HepG2 (cell line): ENCODE measurements at regions not wholly inside any gene's neighbourhood (a gene's known extent, or its start where the extent isn't known, plus 50 kb on each side); places are given as distances from the start of the nearest gene placed in this dataset.

Experiments
- ATAC-seq: fragments of 200-7000 bp; cut with Tn5 transposase; 3 replicates; pipeline ENCODE4 v1.9.1; 2020; ENCODE audit warnings: mild to moderate bottlenecking, moderate library complexity
- BruUV-seq: library from RNA; stranded (reverse); fragments of 400-500 nt; replicated peaks from 2 replicates; lab custom pipeline; 2021; lab: Mats Ljungman, UMichigan
- CTCF ChIA-PET: fragments of 300-600 bp; formaldehyde crosslinking; extraction: SDS; loops from one replicate; lab custom pipeline; 2021; ENCODE audit warnings: low total read pairs, inconsistent platforms, low intra/inter-chr PET ratio; lab: Yijun Ruan, JAX
- POLR2A ChIA-PET: fragments of 350-600 bp; sonication (Branson Sonifier 250); formaldehyde crosslinking; loops from one replicate; lab custom pipeline; 2020; ENCODE audit warnings: antibody characterized with exemption, inconsistent platforms; lab: Yijun Ruan, JAX
- DNase-seq: peaks from one replicate; pipeline ENCODE4 v3.0.0-alpha.2; 2015; ENCODE audit warnings: low spot score
- FAIRE-seq: peaks from 3 replicates; lab custom pipeline; 2011; peaks lifted over from hg19 to GRCh38; lab: Jason Lieb, UNC
- H2AFZ ChIP-seq: one replicate; pipeline ENCODE4 v1.6.1; 2011; ENCODE audit warnings: low read length, inconsistent platforms
- H3K27ac ChIP-seq: fragments of 300-600 bp; 3 replicates; pipeline ENCODE4 v1.8.0; 2011; ENCODE audit warnings: mixed run types, mild to moderate bottlenecking, mixed read lengths, low read length, inconsistent platforms; ENCODE audit not compliant: insufficient read depth; ENCODE audit errors: extremely low read length
- H3K27me3 ChIP-seq, 2 experiments: fragments of 200-600 bp in 1 of 2; 2 replicates in 1 of 2; 3 replicates in 1 of 2; pipeline versions ENCODE4 v1.6.0 to v1.8.0; 2011; ENCODE audit warnings: low read length in 2 of 2, mild to moderate bottlenecking in 2 of 2, moderate library complexity in 2 of 2, inconsistent platforms in 1 of 2; ENCODE audit not compliant: insufficient read depth in 2 of 2, control insufficient read depth in 1 of 2
- H3K36me3 ChIP-seq, 2 experiments: fragments of 200-600 bp in 1 of 2; replicated peaks in 1 of 2; 2 replicates in 1 of 2; 3 replicates in 1 of 2; pipeline versions ENCODE4 v1.5.1 to v1.8.0; 2011; ENCODE audit warnings: low read length in 2 of 2, inconsistent platforms in 1 of 2; ENCODE audit not compliant: insufficient read depth in 2 of 2, control insufficient read depth in 1 of 2
- H3K4me1 ChIP-seq: 2 replicates; pipeline ENCODE4 v1.5.1; 2012; ENCODE audit warnings: low read length, inconsistent platforms; ENCODE audit not compliant: insufficient read depth
- H3K4me2 ChIP-seq: 2 replicates; pipeline ENCODE4 v1.6.0; 2011; ENCODE audit warnings: low read depth, low read length, inconsistent platforms
- H3K4me3 ChIP-seq, 3 experiments: fragments of 200-600 bp in 1 of 3; sonication (generic), shearing (Covaris generic) in 1 of 3; replicated peaks in 1 of 3; 2 replicates each; pipeline ENCODE4 v1.5.1; 2011 to 2016; ENCODE audit warnings: low read length in 3 of 3, inconsistent platforms in 2 of 3, low read depth in 2 of 3, mild to moderate bottlenecking in 2 of 3, control low read depth in 1 of 3, mixed read lengths in 1 of 3; ENCODE audit not compliant: insufficient read depth in 1 of 3
- H3K79me2 ChIP-seq: one replicate; pipeline ENCODE4 v1.6.1; 2011; ENCODE audit warnings: low read length, inconsistent platforms; ENCODE audit not compliant: insufficient read depth
- H3K9ac ChIP-seq: 2 replicates; pipeline ENCODE4 v1.6.0; 2011; ENCODE audit warnings: mild to moderate bottlenecking, low read depth, low read length, inconsistent platforms; ENCODE audit not compliant: insufficient read depth
- H3K9me3 ChIP-seq: 2 replicates; pipeline ENCODE4 v1.5.1; 2012; ENCODE audit warnings: mild to moderate bottlenecking, low read length
- H4K20me1 ChIP-seq: 2 replicates; pipeline ENCODE4 v1.6.0; 2011; ENCODE audit warnings: inconsistent platforms, mild to moderate bottlenecking, low read length, moderate library complexity; ENCODE audit not compliant: insufficient read depth
- CHD2 ChIP-seq: IDR thresholded peaks from 2 replicates; pipeline ENCODE4 v1.6.1; 2011; ENCODE audit warnings: low read depth, low read length, improper control_type of control experiment
- FOXK1 ChIP-seq: sonication (generic); formaldehyde crosslinking; IDR thresholded peaks from 2 replicates; pipeline ENCODE4 v1.4.0; 2020; ENCODE audit warnings: low read depth, missing genetic modification reagents, borderline replicate concordance
- HDAC1 ChIP-seq: sonication (generic); formaldehyde crosslinking; IDR thresholded peaks from 2 replicates; pipeline ENCODE4 v1.5.1; 2020; ENCODE audit warnings: mild to moderate bottlenecking, missing genetic modification reagents
- NFE2L2 ChIP-seq: fragments of 150-350 bp; IDR thresholded peaks from 2 replicates; pipeline ENCODE4 v1.6.1; 2014; ENCODE audit warnings: low read length
- PHB2 ChIP-seq: fragments of 450-650 bp; IDR thresholded peaks from 2 replicates; pipeline ENCODE4 v1.6.1; 2018; ENCODE audit not compliant: partially characterized antibody
- PLRG1 ChIP-seq: fragments of 450-650 bp; conservative IDR thresholded peaks from 2 replicates; pipeline ENCODE4 v1.6.1; 2016
- TMF1 ChIP-seq: sonication (generic); formaldehyde crosslinking; IDR thresholded peaks from 2 replicates; pipeline ENCODE4 v1.8.1; 2022; ENCODE audit warnings: low read depth, missing genetic modification reagents
- ZNF282 ChIP-seq: fragments of 450-650 bp; IDR thresholded peaks from 2 replicates; pipeline ENCODE4 v1.6.1; 2018; ENCODE audit not compliant: partially characterized antibody
- ZNF407 ChIP-seq: sonication (generic); formaldehyde crosslinking; IDR thresholded peaks from one replicate; pipeline ENCODE4 v1.5.1; 2020; ENCODE audit warnings: mild to moderate bottlenecking, missing genetic modification reagents; ENCODE audit errors: not compliant biosample characterization
- ZNF44 ChIP-seq: sonication (generic); formaldehyde crosslinking; IDR thresholded peaks from 2 replicates; pipeline ENCODE4 v1.5.1; 2020; ENCODE audit warnings: mild to moderate bottlenecking, missing genetic modification reagents
- ZNF468 ChIP-seq: sonication (generic); formaldehyde crosslinking; IDR thresholded peaks from 2 replicates; pipeline ENCODE4 v1.8.0; 2022; ENCODE audit warnings: mild to moderate bottlenecking, moderate library complexity, missing genetic modification reagents
- WGBS: methylation state at CpG from one replicate; pipeline ENCODE4 v1.1.6; 2017; ENCODE audit warnings: low lambda C conversion rate; 5-methylcytosine and 5-hydroxymethylcytosine counted together
- in situ Hi-C: cut with HindIII; loops from 2 replicates; pipeline ENCODE4 v1.10.0; 2017; ENCODE audit warnings: low pct_unique_long_range_greater_than_20kb; ENCODE audit not compliant: extremely low pct_ligation_motif_present
- intact Hi-C: fragments of 100-400 bp; cut with micrococcal nuclease; formaldehyde crosslinking; loops from one replicate; pipeline ENCODE4 v1.10.0; 2022; ENCODE audit not compliant: unreplicated experiment
- TF ChIP-seq, protein P1 (sequence below): sonication (generic); formaldehyde crosslinking; IDR thresholded peaks from 2 replicates; pipeline ENCODE4 v1.4.0; 2020; ENCODE audit warnings: mild to moderate bottlenecking, missing genetic modification reagents, borderline replicate concordance
- TF ChIP-seq, protein P2 (sequence below): sonication (generic); formaldehyde crosslinking; IDR thresholded peaks from 2 replicates; pipeline ENCODE4 v1.4.0; 2020; ENCODE audit warnings: missing genetic modification reagents

DNA sequence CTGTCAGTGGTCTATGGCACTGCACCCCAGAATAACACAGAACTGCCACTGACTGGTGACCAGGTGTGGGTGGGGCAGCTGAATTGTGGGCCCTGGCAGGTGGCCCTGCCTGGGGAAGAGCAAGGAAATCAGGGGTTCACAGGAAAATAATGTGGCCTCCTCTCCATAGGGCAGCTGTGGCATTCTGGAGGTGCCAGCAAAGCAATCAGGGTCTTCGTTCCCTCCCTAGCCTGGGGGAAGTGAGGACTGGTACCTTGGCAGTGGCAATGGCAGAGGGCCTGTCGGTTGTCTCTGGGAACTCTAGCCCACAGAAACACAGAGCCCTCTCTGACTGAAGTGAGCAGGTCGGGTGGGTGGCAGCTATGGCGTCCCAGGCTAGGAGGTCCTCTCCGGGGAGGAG lies 223.0 kb downstream of the GRIA2 start:
- BruUV-seq = no TSS peak
- Histone ChIP-seq H3K4me2 (no peak overlapping the region), H2AFZ (no peak overlapping the region), H3K36me3 (no peaks in the 10 kb centered on the region), H3K79me2 (no peaks in the 10 kb centered on the region), H3K9me3 (no peaks in the 10 kb centered on the region), H3K4me3 (no peak overlapping the region), H3K27ac (no peak overlapping the region), H3K4me1 (no peaks in the 10 kb centered on the region), H3K9ac (no peak overlapping the region), H4K20me1 (no peaks in the 10 kb centered on the region), H3K27me3 (no peaks in the 10 kb centered on the region)
- intact Hi-C loops = no loop called here
- TF ChIP-seq, protein P1, sequence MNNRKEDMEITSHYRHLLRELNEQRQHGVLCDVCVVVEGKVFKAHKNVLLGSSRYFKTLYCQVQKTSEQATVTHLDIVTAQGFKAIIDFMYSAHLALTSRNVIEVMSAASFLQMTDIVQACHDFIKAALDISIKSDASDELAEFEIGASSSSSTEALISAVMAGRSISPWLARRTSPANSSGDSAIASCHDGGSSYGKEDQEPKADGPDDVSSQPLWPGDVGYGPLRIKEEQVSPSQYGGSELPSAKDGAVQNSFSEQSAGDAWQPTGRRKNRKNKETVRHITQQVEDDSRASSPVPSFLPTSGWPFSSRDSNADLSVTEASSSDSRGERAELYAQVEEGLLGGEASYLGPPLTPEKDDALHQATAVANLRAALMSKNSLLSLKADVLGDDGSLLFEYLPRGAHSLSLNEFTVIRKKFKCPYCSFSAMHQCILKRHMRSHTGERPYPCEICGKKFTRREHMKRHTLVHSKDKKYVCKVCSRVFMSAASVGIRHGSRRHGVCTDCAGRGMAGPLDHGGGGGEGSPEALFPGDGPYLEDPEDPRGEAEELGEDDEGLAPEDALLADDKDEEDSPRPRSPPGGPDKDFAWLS (CRISPR knock-in tag) = no peak
- TF ChIP-seq TMF1 = no peak
- no peak for TF ChIP-seq NFE2L2
- no peak for TF ChIP-seq PLRG1
- TF ChIP-seq ZNF44 (CRISPR knock-in tag) = no peak
- TF ChIP-seq, protein P2, sequence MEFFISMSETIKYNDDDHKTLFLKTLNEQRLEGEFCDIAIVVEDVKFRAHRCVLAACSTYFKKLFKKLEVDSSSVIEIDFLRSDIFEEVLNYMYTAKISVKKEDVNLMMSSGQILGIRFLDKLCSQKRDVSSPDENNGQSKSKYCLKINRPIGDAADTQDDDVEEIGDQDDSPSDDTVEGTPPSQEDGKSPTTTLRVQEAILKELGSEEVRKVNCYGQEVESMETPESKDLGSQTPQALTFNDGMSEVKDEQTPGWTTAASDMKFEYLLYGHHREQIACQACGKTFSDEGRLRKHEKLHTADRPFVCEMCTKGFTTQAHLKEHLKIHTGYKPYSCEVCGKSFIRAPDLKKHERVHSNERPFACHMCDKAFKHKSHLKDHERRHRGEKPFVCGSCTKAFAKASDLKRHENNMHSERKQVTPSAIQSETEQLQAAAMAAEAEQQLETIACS (CRISPR knock-in tag) = no peak
- TF ChIP-seq HDAC1 (CRISPR knock-in tag) = no peak
- TF ChIP-seq PHB2 = no peak
- no peak for TF ChIP-seq CHD2
- no peak for TF ChIP-seq ZNF407 (CRISPR knock-in tag)
- TF ChIP-seq ZNF468 = no peak
- TF ChIP-seq FOXK1 (CRISPR knock-in tag) = no peak
- no peak for TF ChIP-seq ZNF282
- no peak for ATAC-seq
- DNase-seq = no peak
- CTCF ChIA-PET = no interaction called here
- WGBS = 37% methylated on average over 3 of the region's 5 CpGs
- FAIRE-seq = no peak
- POLR2A ChIA-PET = no interaction called here
- in situ Hi-C loops = no loop called here
